K562 (cell line): ENCODE measurements at regions not wholly inside any gene's neighbourhood (a gene's known extent, or its start where the extent isn't known, plus 50 kb on each side); places are given as distances from the start of the nearest gene placed in this dataset.

Experiments used
- BRF1 ChIP-seq: IDR thresholded peaks from 3 replicates; pipeline ENCODE4 v1.6.1; 2011; ENCODE audit warnings: borderline replicate concordance, mild to moderate bottlenecking; ENCODE audit not compliant: insufficient read length; ENCODE audit errors: extremely low read depth
- CBX8 ChIP-seq: fragments of 200-600 bp; sonication (generic); IDR thresholded peaks from 2 replicates; pipeline ENCODE4 v1.6.1; 2012; ENCODE audit warnings: borderline replicate concordance, mixed run types, low read depth, mild to moderate bottlenecking, moderate library complexity, mixed read lengths, low read length, control low read depth, inconsistent platforms; ENCODE audit not compliant: poor library complexity, severe bottlenecking; ENCODE audit errors: extremely low read depth
- KDM5B ChIP-seq: fragments of 200-600 bp; sonication (generic); IDR thresholded peaks from 2 replicates; pipeline ENCODE4 v1.6.1; 2012; ENCODE audit warnings: low read depth, mild to moderate bottlenecking, moderate library complexity, low read length, control low read depth, inconsistent platforms; ENCODE audit not compliant: insufficient replicate concordance
- NFE2L1 ChIP-seq: fragments of 450-650 bp; IDR thresholded peaks from 2 replicates; pipeline ENCODE4 v1.6.1; 2016; ENCODE audit warnings: missing genetic modification characterization, low read depth, mild to moderate bottlenecking, missing compliant biosample characterization, moderate library complexity, borderline replicate concordance
- PCBP1 ChIP-seq: fragments of 200-400 bp; formaldehyde crosslinking; IDR thresholded peaks from 2 replicates; pipeline ENCODE4 v1.6.1; 2018; ENCODE audit warnings: mild to moderate bottlenecking, low read depth, low read length; ENCODE audit not compliant: poor library complexity, severe bottlenecking
- SRSF9 ChIP-seq: fragments of 200-400 bp; formaldehyde crosslinking; IDR thresholded peaks from 2 replicates; pipeline ENCODE4 v1.6.1; 2017; ENCODE audit warnings: low read depth, low read length, borderline replicate concordance
- TCF3 ChIP-seq: sonication (generic); formaldehyde crosslinking; IDR thresholded peaks from 2 replicates; pipeline ENCODE4 v1.4.0; 2020; ENCODE audit warnings: mild to moderate bottlenecking, missing genetic modification reagents
- TF ChIP-seq, protein P1 (sequence below), 2 experiments: fragments of 450-650 bp; IDR thresholded peaks; 2 replicates each; pipeline ENCODE4 v1.6.1; 2016; ENCODE audit warnings: mild to moderate bottlenecking in 2 of 2, borderline replicate concordance in 1 of 2, low read depth in 1 of 2, moderate library complexity in 1 of 2
- TF ChIP-seq, protein P2 (sequence below): sonication (generic); formaldehyde crosslinking; IDR thresholded peaks from 2 replicates; pipeline ENCODE4 v1.8.0; 2022; ENCODE audit warnings: mild to moderate bottlenecking, missing genetic modification reagents
- TF ChIP-seq, protein P3 (sequence below): IDR thresholded peaks from 2 replicates; pipeline ENCODE4 v1.6.1; 2011; ENCODE audit not compliant: insufficient read length; ENCODE audit errors: extremely low read depth

DNA sequence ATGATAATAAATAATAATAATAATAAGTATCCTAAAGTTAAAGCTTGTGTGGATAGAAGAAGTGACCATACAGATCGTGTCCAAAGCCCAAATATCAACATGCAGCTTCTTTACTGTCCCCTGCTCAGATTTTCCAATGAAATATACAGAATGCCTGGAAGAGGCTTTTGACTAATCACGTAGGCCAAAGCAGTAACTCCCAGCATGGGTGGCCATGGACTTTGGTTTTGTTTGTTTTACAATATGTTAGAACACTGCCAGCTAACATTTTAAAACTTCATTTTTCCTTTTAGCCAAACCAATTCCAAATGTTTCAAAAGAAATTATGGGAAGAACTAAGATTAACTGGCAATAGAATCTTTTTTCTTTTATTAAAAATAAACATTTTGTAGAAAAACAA, 400.0 kb upstream of the FLRT2 start (continued):
- TF ChIP-seq, protein P1, sequence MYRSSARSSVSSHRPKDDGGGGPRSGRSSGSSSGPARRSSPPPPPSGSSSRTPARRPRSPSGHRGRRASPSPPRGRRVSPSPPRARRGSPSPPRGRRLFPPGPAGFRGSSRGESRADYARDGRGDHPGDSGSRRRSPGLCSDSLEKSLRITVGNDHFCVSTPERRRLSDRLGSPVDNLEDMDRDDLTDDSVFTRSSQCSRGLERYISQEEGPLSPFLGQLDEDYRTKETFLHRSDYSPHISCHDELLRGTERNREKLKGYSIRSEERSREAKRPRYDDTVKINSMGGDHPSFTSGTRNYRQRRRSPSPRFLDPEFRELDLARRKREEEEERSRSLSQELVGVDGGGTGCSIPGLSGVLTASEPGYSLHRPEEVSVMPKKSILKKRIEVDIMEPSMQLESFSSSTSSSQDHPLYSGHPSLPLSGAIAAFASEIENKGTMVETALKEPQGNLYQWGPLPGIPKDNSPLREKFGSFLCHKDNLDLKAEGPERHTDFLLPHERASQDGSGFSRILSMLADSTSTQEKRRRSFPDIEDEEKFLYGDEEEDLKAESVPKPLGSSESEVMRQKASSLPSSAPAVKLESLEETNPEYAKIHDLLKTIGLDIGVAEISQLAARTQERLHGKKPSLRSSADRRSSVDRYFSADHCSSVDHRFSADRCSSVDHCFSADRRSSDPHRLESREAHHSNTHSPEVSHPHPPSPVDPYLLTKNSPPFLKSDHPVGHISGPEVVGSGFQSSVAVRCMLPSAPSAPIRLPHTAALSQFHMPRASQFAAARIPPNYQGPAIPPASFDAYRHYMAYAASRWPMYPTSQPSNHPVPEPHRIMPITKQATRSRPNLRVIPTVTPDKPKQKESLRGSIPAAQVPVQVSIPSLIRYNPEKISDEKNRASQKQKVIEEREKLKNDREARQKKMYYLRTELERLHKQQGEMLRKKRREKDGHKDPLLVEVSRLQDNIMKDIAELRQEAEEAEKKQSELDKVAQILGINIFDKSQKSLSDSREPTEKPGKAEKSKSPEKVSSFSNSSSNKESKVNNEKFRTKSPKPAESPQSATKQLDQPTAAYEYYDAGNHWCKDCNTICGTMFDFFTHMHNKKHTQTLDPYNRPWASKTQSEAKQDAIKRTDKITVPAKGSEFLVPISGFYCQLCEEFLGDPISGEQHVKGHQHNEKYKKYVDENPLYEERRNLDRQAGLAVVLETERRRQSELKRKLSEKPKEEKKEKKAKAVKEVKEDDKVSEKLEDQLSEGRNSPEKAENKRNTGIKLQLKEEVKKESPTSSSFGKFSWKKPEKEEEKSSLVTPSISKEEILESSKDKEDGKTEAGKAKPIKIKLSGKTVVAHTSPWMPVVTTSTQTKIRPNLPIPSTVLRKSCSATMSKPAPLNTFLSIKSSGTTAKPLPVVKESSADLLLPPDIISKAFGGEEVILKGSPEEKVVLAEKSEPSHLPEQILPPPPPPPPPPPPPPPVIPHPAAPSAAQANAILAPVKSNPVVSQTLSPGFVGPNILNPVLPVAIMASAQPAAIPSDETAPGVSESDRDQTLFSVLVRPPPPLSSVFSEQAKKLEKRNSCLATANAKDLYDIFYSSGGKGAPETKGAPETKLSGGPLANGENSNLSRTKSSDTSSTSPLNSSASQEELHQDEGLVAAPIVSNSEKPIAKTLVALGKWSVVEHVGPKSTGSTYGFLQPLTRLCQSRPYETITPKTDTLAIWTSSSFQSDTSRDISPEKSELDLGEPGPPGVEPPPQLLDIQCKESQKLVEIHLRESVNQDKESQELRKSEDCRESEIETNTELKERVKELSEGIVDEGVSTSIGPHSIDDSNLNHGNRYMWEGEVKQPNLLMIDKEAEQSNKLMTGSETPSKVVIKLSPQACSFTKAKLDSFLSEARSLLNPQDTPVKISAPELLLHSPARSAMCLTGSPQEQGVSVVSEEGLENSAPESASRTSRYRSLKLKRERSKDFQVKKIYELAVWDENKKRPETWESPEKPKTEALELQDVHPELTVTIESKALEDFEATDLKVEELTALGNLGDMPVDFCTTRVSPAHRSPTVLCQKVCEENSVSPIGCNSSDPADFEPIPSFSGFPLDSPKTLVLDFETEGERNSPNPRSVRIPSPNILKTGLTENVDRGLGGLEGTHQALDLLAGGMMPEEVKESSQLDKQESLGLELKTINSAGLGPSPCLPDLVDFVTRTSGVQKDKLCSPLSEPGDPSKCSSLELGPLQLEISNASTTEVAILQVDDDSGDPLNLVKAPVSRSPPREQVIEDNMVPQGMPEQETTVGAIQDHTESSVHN (IDR thresholded peaks at IDR 0.05; ENCODE audit: borderline replicate concordance in 1 of 2, low read depth in 1 of 2) = no peak
- TF ChIP-seq SRSF9 = no peak
- no peak for TF ChIP-seq KDM5B
- TF ChIP-seq NFE2L1 (tag) = no peak
- TF ChIP-seq, protein P2, sequence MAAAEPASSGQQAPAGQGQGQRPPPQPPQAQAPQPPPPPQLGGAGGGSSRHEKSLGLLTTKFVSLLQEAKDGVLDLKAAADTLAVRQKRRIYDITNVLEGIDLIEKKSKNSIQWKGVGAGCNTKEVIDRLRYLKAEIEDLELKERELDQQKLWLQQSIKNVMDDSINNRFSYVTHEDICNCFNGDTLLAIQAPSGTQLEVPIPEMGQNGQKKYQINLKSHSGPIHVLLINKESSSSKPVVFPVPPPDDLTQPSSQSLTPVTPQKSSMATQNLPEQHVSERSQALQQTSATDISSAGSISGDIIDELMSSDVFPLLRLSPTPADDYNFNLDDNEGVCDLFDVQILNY (CRISPR knock-in tag) = no peak
- TF ChIP-seq, protein P3, sequence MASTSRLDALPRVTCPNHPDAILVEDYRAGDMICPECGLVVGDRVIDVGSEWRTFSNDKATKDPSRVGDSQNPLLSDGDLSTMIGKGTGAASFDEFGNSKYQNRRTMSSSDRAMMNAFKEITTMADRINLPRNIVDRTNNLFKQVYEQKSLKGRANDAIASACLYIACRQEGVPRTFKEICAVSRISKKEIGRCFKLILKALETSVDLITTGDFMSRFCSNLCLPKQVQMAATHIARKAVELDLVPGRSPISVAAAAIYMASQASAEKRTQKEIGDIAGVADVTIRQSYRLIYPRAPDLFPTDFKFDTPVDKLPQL = no peak
- no peak for TF ChIP-seq TCF3
- TF ChIP-seq BRF1 = no peak
- TF ChIP-seq CBX8 = no peak
- no peak for TF ChIP-seq PCBP1
